Bronchial epithelial cell (primary cell): ENCODE measurements at regions not wholly inside any gene's neighbourhood (a gene's known extent, or its start where the extent isn't known, plus 50 kb on each side); places are given as distances from the start of the nearest gene placed in this dataset.

Source experiments
- DNase-seq: peaks from one replicate; pipeline ENCODE4 v3.0.0-alpha.2; 2010; ENCODE audit warnings: low read depth
- FAIRE-seq: peaks from 2 replicates; lab custom pipeline; 2011; peaks lifted over from hg19 to GRCh38; lab: Jason Lieb, UNC
- H3K27me3 ChIP-seq: 2 replicates; pipeline ENCODE4 v1.5.1; 2011; ENCODE audit warnings: low read length; ENCODE audit not compliant: control insufficient read depth, insufficient read depth
- H3K36me3 ChIP-seq: 2 replicates; pipeline ENCODE4 v1.5.1; 2011; ENCODE audit warnings: low read length; ENCODE audit not compliant: control insufficient read depth, insufficient read depth
- H3K4me3 ChIP-seq: 2 replicates; pipeline ENCODE4 v1.5.1; 2011; ENCODE audit warnings: mild to moderate bottlenecking, low read depth, low read length, control low read depth
- TF ChIP-seq, protein P1 (sequence below): IDR thresholded peaks from 2 replicates; pipeline ENCODE4 v1.5.1; 2011; ENCODE audit warnings: mild to moderate bottlenecking, moderate library complexity, low read length, control low read depth, inconsistent platforms; ENCODE audit not compliant: insufficient read depth, severe bottlenecking

DNA sequence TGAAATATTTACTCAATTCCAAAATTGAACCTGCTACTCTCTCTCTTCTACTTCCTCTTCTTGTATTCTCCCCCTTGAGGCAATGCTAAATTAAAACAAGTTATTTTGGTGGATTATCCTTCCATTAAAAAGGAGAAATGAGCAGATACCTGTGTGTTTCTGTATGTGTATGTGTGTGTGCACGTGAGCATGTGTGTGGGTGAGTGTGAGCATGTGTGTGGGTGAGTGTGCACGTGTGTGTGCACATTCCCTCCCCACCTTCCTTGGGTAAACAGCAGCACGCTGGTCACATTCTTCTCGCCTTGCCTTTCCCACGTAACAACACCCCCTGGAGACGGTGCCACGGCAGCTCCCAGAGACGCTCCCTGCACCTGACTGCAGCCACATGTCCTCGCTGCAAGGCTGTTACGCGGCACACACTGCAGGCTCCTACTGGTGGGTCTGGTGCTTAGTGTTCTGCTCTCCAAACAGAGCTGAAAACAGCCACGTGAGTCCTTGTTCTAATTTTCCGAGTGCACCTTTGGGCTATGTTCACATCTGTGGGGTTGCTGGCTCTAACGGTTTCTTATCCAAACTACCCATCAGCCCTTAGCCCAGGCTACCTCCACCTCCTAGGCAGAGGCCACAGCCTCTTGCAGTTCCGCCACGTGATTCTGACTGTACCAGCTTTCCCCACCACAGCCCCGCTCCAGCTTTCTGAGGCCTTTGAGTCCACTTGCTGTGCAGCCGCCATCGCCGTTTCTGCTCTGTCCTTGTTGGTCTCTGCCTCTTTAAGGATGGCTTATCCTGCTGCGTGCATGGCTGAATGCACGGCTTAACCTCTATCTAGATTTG, 123.4 kb downstream of the CTTN start:
- no peak for FAIRE-seq
- TF ChIP-seq, protein P1, sequence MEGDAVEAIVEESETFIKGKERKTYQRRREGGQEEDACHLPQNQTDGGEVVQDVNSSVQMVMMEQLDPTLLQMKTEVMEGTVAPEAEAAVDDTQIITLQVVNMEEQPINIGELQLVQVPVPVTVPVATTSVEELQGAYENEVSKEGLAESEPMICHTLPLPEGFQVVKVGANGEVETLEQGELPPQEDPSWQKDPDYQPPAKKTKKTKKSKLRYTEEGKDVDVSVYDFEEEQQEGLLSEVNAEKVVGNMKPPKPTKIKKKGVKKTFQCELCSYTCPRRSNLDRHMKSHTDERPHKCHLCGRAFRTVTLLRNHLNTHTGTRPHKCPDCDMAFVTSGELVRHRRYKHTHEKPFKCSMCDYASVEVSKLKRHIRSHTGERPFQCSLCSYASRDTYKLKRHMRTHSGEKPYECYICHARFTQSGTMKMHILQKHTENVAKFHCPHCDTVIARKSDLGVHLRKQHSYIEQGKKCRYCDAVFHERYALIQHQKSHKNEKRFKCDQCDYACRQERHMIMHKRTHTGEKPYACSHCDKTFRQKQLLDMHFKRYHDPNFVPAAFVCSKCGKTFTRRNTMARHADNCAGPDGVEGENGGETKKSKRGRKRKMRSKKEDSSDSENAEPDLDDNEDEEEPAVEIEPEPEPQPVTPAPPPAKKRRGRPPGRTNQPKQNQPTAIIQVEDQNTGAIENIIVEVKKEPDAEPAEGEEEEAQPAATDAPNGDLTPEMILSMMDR = no peak
- Histone ChIP-seq H3K36me3 (no peaks in the 10 kb centered on the region), H3K27me3 (peaks cover 2% of the 10 kb centered on the region), H3K4me3 (no peak overlapping the region)
- DNase-seq = no peak

DNA sequence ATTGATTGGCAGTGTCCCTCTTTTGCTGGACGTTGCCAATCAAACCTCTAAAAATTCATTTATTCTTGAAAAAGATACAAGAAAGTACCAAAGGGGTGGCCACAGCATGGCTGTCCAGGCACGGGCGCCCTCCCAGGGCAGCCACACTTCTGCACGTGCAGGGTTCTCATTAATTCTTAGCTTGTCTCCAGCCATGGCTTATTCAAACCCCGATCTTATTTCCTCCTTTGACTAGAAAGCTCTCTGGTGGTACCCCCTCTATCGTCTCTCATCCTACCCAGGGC, 123.9 kb downstream of the CTTN start:
- no peaks in the 10 kb centered on the region for H3K36me3 ChIP-seq
- no peak for DNase-seq
- TF ChIP-seq, protein P1 = no peak
- peaks cover 2% of the 10 kb centered on the region for H3K27me3 ChIP-seq
- no peak overlapping the region for H3K4me3 ChIP-seq
- no peak for FAIRE-seq

DNA sequence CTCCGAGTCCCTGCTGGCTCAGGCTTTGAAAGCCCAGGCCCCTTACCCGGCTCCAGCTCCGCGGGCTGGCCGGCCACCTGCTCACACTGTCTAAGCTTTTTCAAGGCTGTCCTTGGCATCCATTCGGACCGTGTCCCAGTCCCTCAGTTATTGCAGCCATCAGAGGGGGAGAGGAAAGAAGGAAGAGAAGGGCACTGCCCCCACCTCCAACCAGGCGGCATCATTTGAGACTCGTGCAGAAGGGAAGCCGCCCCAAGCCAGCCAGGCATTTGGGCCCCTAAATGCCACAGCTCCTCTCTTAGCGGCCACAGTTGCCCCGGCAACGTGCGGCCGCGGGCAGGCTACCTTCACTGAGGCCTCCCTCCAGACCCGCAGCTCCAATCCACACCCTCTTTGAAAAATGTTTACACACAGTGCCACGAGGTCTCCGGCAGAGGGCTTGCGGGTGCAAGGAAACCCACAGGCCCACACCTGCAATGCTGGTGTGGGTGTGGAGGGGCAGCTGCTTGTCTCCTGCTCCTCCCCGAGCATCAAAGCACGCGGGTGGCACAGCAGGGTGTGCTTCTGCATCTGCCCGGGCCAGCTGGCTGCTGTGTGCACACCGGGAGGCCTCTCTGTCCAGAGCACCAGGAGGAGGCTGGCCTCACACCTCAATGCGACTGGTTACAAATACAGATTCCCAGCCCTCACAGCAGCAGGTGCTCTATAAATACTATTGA, 124.4 kb downstream of the CTTN start:
- DNase-seq (no peak), FAIRE-seq (no peak)
- Histone ChIP-seq H3K4me3 (no peak overlapping the region), H3K36me3 (no peaks in the 10 kb centered on the region), H3K27me3 (peaks cover 2% of the 10 kb centered on the region)
- TF ChIP-seq, protein P1 = peak; percentile 22

DNA sequence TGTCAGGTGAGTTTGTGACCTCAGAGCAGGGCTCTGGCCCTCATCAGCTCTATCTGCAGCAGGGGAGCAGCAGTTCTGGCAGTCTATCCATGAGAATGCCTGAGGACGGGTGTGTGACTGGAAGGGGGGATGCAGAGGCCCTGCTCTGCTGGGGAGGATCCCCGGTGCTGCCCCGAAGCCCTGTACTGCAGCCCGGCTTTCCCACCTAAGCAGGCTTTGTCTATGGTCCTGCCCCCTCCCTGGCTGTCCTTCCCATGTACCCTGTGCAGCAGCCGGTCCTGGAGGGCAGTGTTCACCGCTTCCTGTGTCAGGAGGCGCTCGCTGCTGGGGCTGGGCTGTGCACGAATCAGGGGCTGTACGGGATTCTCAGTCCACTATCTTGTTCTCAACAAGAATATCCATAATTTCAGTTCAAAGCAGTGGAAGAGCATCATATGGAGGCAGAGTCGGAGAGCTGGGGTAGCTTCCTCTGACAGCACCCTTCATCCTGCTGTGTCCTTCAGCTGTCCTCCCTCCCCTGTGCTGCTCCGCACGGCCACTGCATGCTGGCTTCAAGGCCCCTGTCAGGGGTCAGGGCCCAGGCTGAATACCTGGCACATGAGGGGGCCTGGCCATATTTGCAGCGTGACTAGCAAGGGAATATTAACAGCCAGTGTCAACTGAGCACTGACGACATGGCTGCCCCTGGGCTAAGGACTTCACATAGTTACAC, 125.2 kb downstream of the CTTN start:
- DNase-seq (no peak), FAIRE-seq (no peak)
- Histone ChIP-seq H3K36me3 (no peaks in the 10 kb centered on the region), H3K4me3 (no peak overlapping the region), H3K27me3 (peaks cover 2% of the 10 kb centered on the region)
- TF ChIP-seq, protein P1 = no peak

DNA sequence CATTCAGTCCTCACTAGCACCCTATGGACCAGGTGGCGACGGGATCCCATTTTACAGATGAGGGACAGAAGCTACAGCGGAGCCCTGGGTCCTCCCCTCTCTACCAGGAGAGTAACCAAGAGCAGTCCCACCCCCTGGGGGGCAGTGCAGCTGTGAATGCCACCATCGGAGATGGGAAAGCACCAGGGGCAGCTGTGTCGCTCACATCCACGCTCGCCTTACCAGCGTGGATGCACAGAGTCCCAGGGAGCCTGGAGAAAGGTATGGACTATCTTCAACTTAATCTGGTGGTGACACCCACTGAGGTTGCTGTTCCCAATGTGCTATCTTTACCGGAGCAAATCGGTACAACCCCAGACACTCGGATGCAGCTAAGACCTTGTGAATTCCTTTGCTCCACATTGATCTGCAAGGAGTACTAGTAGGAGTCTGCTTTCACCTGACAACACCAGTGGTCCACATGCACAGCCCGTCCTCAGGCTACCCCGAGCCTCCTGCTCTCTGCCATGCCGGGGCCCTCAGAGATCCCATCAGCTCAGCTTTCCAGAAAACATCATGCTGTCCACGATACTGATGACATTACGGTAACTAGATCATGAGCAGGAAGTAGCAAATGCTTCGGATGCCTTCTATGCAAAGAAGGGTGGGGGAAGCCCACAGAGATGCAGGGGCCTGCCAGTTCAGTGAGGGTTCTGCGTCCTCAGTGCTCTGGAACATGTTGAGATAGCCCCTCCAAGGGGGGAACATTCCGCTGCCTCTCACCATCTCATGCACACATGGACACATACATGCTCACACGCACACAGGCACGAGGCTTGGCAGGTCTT, 126.0 kb downstream of the CTTN start:
- Histone ChIP-seq H3K4me3 (no peak overlapping the region), H3K36me3 (no peaks in the 10 kb centered on the region), H3K27me3 (peaks cover 2% of the 10 kb centered on the region)
- no peak for DNase-seq
- peak; percentile 79 for FAIRE-seq
- TF ChIP-seq, protein P1 = no peak
